CD4-positive, alpha-beta T cell treated with Interleukin-4 for 4 hours (primary cell): ENCODE measurements at regions not wholly inside any gene's neighbourhood (a gene's known extent, or its start where the extent isn't known, plus 50 kb on each side); places are given as distances from the start of the nearest gene placed in this dataset.
"Not testable (repeated sequence)": the region's sequence is repeated elsewhere in the genome, so short reads cannot be mapped to it uniquely, and the experiment has no call there.

ENCODE experiments used
- DNase-seq: peaks from one replicate; pipeline ENCODE4 v3.0.0-alpha.2; 2020

DNA sequence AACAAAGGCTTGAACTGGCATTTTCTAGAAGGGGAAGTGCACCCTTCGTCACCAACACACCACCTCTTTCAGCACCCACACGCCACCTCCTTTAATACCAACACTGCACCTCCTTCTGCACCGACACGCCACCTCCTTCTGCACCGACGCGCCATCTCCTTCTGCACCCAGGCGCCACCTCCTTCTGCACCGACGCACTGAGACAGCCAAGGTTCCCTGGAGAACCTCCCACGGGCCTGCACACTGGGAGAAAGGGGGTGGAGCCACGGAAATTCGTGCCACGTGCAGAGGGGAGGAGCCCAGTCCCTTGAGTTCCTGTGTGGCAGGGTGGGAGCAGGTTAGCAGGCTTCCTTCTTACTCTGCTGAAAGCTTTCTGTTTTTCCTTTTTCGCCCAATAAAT lies 327.9 kb upstream of the C1orf174 start:
- DNase-seq = no peak

GRCh38 chr1:4253935-4254334 lies 353.9 kb upstream of the C1orf174 start:
- no peak for DNase-seq

GRCh38 chr1:4256351-4256750 lies 356.3 kb upstream of the C1orf174 start:
- no peak for DNase-seq

GRCh38 chr1:4258146-4258777 lies 358.2 kb upstream of the C1orf174 start:
- not testable (repeated sequence) for DNase-seq

DNA sequence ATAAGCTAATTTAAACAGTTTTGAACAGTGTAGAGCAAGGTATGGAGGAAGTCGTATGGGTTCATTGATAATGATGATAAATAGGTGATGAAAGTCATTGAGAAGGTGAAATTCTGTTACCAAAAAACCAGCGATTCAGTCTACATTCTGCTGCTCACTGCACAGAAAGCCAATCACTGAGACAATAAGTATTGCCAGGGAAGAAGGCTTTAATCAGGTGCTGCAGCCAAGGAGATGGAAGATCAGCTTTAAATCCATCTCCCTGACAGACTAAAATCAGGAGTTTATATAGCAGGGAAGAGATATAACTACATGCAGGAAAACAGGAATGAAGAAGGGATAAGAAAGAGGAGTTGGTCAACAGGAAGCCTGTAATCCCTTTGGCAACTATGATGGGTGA lies 361.3 kb upstream of the C1orf174 start:
- DNase-seq = no peak

DNA sequence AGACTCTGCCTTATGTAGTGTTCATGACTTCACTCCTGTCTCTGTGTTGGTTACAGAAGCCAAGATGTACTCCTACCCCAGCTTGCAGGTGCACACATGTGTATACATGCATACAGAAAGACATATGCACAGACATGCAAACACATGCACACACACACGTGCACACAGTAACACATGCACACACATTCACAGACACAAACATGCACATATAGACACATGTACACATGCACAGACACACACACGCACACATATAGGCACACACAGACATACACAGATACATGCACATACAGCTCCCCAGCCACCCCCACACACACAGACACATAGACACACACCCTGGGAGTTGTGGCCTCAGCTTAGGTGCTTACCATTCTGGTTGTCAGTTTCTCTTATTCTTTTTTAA lies 362.6 kb upstream of the C1orf174 start:
- no peak for DNase-seq

GRCh38 chr1:4263699-4264098 lies 363.6 kb upstream of the C1orf174 start:
- DNase-seq = no peak

- no peak for DNase-seq
These were observed 365.8 kb upstream of the C1orf174 start for GRCh38 chr1:4265836-4266235.

DNA sequence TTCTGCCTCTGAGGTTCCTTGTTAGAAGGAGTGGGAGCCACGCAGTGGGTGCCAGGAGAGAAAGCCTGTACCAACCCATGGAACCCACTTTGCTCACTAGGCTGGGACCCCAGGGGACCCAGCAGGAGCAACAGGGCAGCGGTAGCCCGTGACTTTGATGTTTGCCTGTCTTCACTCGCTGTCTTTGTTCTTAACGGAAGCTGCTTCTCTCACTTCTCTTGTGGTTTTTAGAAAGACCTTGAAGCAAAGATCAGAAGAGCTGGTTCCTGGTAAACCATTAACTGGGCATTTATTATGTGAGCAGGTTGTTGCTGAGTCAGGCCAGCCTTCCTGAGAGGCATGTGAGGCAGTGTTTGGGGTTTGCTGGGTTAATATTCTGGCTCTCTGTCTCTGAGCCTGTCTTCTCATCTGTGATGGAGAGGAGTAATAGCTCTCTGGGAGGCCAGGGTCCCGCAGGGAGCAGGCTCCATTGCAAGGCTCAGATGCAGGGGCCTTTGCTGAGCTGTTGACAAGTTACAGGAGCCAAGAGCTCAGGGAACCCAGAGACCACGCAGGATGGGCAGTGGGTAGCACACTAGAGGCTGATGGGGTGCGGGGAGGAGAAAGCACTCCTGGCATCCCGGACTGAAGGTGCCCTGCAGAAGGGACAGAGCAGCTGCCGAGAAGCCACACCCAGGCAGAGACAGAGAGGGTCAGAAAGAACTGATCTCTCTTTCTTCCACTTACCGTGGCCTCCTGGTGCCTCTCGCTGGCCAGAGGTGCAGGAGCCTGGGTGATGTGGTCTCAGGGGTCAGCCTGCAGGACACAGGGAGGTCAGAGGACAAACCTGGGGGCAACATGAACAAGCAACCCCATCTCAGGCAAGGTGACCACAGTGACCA lies 367.5 kb upstream of the C1orf174 start:
- DNase-seq = no peak

GRCh38 chr1:4268262-4268888 lies 368.3 kb upstream of the C1orf174 start:
- no peak for DNase-seq

DNA sequence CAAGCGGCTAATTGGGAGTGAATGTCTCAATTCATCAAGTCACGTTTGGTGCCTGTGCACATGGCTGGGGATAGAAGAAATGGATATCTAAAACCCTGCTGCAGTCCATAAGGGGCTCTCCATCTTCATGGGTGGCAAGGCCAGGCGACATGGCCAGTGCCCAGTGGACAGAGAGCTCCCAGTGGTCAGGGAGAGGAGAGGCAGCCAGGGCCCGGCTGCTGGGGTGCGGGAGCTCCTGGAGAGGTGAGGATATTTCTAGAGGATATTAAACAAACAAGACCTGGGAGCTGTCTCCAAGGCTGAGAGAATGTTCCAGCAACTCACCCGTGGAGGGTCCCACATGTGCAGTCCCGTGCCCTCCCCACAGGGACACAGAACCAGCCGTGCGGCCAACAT lies 368.8 kb upstream of the C1orf174 start:
- DNase-seq = no peak

- DNase-seq = no peak
These were observed 369.3 kb upstream of the C1orf174 start for GRCh38 chr1:4269330-4269729.

- DNase-seq = no peak
These were observed 370.0 kb upstream of the C1orf174 start for GRCh38 chr1:4269952-4270570.

- no peak for DNase-seq
These were observed 370.7 kb upstream of the C1orf174 start for GRCh38 chr1:4270651-4271337.

DNA sequence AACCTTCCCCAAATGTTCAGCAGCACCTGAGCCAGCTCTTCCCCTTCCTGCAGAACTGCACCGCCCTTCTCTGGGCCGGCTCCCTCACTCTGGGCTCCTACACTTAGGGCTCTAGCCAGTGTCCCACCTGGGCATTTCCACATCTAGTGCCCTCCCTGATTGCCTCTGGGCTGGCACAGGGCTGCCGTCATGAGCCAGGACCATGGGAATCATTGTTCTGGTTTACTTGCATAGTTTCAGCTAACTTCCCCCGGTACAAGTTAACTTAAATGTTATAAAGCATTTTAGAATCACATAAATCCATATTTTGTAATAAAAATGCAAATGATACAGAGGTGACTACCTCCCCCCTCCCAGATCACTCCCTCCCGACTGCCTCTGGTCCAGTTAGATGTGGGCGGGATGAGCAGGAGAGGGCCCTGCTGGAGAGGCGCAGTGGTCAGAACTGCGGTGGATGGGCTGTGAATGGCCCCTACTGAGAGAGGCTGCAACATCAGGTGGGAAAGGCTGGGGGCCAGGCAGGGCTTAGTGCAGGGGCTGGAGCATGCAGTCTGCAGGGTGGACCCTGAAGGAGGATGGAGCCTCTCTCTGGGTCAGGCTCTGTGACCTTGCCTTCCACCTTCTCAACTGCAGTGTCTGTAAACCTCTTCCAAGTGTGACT lies 371.4 kb upstream of the C1orf174 start:
- DNase-seq = no peak

DNA sequence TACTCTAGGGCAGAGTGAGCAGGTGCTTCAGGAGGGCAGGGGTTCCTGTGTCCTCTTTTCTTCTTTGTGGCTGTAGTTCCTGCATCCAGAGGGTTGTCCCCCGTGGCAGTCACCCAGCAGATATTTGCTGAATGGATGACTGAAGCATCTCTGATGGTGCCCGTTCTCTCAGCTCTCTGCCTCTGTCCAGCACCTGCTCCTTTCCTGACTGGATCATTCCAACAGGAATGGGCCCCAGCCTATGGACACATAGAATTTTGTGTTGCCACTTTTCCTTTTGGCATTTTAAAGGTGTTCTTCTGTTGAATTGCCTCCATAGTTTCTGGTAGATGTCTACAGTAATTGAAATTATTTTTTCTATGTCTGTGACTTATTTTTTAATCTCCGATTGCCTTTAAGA lies 372.5 kb upstream of the C1orf174 start:
- DNase-seq = no peak

DNA sequence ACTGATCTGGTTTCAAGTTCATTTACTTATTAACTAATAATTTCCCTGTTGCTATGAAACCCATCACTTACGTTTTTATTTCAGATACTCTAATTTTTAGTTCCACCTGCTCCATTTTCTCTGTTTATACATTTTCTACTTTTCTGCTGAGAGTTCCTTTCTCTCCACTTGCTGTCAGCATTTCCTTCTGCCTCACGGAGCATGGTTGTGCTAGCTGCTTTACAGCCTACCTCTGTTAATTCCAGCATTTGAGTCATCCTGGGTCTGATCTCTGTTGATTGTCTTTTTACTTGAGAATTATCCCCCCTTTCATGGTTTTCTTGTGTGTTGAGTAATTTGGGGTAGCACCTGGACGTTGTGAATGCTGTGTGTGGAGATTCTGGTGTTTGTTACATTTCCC lies 373.2 kb upstream of the C1orf174 start:
- no peak for DNase-seq

- no peak for DNase-seq
These were observed 373.7 kb upstream of the C1orf174 start for GRCh38 chr1:4273747-4274146.

- no peak for DNase-seq
These were observed 375.0 kb upstream of the C1orf174 start for GRCh38 chr1:4275083-4275482.

DNA sequence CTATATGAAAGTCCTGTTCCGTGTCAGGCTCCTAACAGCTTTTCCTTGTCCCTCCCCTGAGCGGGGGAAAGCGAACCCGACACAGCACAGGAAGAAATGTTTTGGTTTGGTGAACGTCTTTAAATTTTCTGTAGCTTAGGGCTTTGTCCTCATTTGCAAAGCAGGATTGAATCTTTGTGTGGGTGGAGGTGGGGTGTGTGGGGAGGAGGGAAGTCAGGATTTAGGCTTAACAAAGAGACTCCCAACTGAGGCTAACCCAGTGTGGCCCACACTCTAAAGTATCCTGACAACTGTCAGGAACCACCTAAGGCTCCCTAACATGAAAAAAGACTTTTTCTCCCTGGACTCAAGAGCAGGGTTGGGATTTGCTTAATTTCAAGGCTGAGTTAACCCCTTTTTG lies 376.2 kb upstream of the C1orf174 start:
- DNase-seq = no peak

GRCh38 chr1:4277598-4277997 lies 376.8 kb upstream of the AJAP1 start:
- DNase-seq = no peak

GRCh38 chr1:4284976-4285375 lies 369.4 kb upstream of the AJAP1 start:
- no peak for DNase-seq
